GM19025 (cell line): ENCODE measurements at regions not wholly inside any gene's neighbourhood (a gene's known extent, or its start where the extent isn't known, plus 50 kb on each side); places are given as distances from the start of the nearest gene placed in this dataset.
"Not testable (repeated sequence)": the region's sequence is repeated elsewhere in the genome, so short reads cannot be mapped to it uniquely, and the experiment has no call there.

Experiments used
- ATAC-seq: cut with Tn5 transposase; IDR thresholded peaks from one replicate; pipeline ENCODE4 v1.9.1; 2021; ENCODE audit warnings: mild to moderate bottlenecking, low read depth, moderate library complexity; ENCODE audit not compliant: unreplicated experiment

DNA sequence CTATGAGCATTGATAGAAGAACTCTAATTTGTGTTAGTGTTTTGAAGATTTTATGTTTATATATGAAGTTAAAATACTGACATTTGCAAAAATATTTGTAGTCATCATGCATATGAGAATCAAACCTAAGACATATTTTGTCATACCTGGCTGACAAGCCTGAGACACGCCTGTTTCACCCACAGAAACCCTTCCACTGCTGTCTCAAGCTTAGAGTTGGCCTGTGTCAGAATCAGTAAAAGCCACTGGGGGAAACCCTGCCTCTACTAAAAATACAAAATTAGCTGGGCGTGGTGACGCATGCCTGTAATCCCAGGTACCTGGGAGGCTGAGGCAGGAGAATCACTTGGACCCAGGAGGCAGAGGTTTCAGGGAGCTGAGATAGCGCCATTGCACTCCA, 218.0 kb upstream of the C1QTNF3 start:
- not testable (repeated sequence) for ATAC-seq

DNA sequence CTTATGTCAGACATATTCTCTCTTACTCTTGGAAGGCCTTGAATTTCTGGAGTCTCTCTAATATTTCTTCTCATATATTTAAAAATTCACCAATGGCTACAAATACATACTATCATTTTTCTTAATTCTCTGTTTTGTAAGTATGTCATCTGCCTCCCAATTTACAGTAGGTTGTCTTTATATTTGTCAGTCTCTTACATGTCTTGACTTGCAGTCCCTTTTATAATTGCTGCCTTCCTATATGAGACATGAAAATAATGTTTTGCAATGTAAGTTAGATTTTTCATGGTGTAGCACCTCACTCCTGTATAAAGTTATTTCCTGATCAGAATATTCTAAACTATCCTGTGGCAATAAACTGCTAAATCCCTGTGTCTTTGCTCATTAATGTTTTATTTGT, 223.1 kb upstream of the C1QTNF3 start:
- not testable (repeated sequence) for ATAC-seq

- ATAC-seq: not testable (repeated sequence)
Measured at GRCh38 chr5:34296759-34297158, 253.7 kb upstream of the C1QTNF3 start.

- not testable (repeated sequence) for ATAC-seq
Measured at GRCh38 chr5:34329201-34329600, 286.2 kb upstream of the C1QTNF3 start.

DNA sequence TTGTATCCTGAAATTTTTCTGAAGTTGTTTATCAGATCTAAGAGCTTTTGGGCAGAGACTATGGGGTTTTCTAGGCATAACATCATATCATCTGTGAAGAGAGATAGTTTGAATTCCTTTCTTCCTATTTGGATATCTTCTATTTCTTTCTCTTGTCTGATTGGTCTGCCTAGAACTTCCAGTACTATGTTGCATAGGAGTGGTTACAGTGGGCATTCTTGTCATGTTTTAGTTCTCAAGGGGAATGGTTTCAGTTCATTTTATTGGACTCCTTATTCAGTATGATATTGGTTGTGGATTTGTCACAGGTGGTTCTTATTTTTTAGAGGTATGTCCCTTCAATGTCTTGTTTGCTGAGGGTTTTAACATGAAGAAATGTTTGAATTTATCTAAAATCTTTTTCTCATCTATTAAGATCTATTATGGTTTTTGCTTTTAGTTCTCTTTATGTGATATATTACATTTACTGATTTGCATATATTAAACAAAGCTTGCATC, 286.6 kb upstream of the C1QTNF3 start:
- ATAC-seq: not testable (repeated sequence)

GRCh38 chr5:34331928-34332454, 289.0 kb upstream of the C1QTNF3 start:
- not testable (repeated sequence) for ATAC-seq

GRCh38 chr5:34339408-34340001, 296.5 kb upstream of the C1QTNF3 start:
- not testable (repeated sequence) for ATAC-seq

GRCh38 chr5:34354440-34354839, 301.7 kb upstream of the RAI14 start:
- not testable (repeated sequence) for ATAC-seq

DNA sequence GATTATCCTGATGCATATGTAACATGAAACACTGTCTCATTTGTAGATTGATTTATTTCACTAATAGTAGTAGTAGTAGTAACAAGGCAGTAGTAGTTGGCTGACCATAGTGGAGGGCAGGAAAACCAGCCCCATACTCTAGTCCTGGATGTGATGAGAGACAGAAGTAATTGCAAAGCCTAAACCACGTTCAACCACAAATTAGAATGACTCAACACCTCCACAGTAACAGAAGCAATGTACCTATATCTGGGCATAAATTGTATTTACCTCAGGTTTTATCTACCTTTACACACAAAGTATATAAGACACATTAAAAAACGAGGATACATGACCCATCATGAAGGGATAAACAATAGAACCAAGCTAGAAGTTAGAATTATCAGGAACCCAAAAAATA, 284.7 kb upstream of the RAI14 start:
- ATAC-seq: not testable (repeated sequence)

GRCh38 chr5:34371817-34372216, 284.3 kb upstream of the RAI14 start:
- not testable (repeated sequence) for ATAC-seq

- not testable (repeated sequence) for ATAC-seq
Measured at GRCh38 chr5:34372739-34373138, 283.4 kb upstream of the RAI14 start.

DNA sequence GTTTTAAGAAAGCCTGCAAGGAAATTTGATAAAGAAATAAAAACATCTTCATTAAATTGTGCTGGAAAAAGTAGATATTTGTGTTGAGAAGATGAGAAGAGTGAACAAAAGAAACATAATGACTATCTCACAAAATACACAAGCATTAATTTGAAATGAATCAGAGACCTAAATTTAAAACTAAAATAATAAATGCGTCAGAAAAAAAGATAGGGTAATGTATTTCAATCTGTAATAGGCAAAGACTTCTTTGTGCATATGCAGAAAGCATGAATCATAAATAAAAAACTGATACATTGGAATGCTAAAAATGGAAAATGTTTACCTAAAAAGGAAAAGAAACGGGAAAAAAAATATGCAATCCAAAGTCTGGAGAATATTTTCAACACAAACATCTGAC, 278.5 kb upstream of the RAI14 start:
- ATAC-seq: not testable (repeated sequence)

- not testable (repeated sequence) for ATAC-seq
Measured at GRCh38 chr5:34378498-34378897, 277.6 kb upstream of the RAI14 start.

GRCh38 chr5:34388754-34389153, 267.4 kb upstream of the RAI14 start:
- not testable (repeated sequence) for ATAC-seq

GRCh38 chr5:34409373-34409772, 246.8 kb upstream of the RAI14 start:
- no peak for ATAC-seq

- no peak for ATAC-seq
Measured at GRCh38 chr5:34410411-34411139, 245.6 kb upstream of the RAI14 start.

DNA sequence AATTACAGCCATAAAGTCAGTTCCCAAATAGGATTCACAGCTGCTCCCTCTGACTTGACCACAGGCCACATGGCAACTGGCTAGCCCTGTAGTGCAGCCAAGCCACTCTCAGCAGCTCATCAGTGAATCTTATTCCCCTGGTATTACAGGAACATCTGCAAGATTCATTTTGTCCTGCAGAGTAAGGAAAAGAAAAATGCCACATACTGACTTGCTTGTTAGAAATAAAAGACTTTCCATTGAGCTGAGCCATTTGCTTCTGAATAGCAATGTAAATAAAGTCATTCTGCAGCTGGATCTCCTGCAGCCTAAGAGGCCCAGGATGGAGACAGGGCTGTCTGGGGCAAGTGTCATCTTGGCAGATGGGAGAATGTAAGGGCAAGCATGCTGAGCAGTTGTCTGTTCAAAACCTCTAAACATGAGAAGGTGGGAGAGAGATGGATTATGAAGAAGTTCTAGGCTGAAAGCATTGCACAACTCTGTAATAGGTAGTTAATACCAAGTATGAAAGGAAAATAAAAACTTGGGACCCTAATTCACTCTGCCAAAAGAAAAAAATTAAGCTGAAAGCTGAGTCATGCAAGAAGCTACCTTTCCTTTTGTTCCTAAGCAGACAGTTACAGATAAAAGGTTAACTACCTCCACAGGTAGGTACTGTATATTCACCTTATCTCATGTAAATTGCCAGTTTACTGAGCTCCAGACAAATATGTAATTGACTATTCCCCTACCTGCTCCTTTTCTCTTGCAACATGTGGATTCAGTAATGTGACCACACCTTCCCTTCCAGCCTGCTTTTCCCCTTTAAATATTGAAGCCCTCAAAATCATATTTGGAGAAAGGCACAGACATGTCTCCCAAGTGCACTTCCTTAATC, 244.4 kb upstream of the RAI14 start:
- ATAC-seq: no peak

GRCh38 chr5:34412736-34413135, 243.4 kb upstream of the RAI14 start:
- ATAC-seq: no peak

DNA sequence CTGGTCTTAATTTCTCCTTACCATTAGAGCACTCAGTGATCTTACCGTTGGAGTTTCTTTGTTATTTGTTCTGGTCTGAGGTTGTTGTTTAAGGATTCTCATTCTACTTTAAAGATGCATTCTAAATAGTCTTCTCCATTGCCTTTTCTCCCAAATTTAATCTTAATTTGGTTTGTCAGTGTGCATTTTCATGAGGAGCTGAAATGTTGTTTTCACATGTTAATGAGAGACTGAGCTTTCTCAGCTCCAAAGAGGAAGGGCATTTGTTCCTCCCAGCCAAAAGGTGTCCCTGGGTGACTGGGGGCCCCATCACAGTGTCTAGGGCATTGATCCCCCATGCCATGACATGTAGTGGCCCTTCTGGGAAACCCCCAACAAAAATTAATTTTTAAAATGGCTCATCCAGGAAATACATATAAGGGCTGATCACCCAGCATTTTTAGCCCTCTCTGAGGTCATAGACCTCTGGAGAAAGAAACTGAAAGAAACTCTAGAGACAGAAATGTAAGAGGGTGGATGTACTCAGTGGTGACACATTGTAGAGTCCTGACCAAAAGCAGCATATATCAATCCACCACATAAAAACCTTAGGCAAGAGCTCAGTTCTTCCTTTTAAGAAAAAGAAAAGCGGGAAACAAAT, 240.4 kb upstream of the RAI14 start:
- peak; percentile 100 for ATAC-seq

DNA sequence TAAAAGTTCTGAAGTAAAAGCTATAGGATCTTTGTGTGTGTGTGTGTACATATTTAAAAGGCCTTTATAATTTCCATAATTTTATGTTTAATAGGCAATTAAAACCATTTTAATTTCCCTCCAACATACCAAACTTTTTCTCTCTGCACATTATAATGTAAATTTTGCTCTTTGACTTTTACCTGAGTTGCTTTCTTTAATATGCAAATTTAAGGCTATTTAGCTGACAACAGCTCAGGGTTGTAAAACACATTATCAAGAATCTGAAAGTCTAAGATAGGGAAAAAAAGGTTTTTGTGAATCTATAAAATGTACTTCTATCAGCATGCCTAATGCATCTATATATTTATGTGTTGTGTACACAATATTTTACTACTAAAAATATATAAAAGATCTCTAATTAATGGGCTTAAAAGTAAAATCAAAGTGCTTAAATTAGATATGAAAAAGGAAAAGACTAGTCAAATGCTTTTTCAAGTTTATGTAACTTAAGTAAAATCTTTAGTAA, 239.6 kb upstream of the RAI14 start:
- no peak for ATAC-seq
